H1 (cell line): ENCODE measurements at regions not wholly inside any gene's neighbourhood (a gene's known extent, or its start where the extent isn't known, plus 50 kb on each side); places are given as distances from the start of the nearest gene placed in this dataset.

Experiments used
- CTCF ChIA-PET: fragments of 300-600 bp; sonication (Branson Sonifier 250); formaldehyde crosslinking; loops from one replicate; lab custom pipeline; 2021; ENCODE audit not compliant: partially characterized antibody; lab: Charles Lee
- POLR2A ChIA-PET: fragments of 300-600 bp; sonication (Branson Sonifier 250); formaldehyde crosslinking; loops from one replicate; lab custom pipeline; 2021; ENCODE audit warnings: inconsistent platforms; ENCODE audit not compliant: partially characterized antibody; lab: Charles Lee
- DNase-seq, 2 experiments: peaks; one replicate each; pipeline versions ENCODE4 v3.0.0 to v3.0.0-alpha.2; 2010 to 2022; ENCODE audit warnings: low spot score in 2 of 2, low read depth in 1 of 2, mixed read lengths in 1 of 2
- FAIRE-seq: peaks from 2 replicates; lab custom pipeline; 2011; peaks lifted over from hg19 to GRCh38; lab: Jason Lieb, UNC
- H2AFZ ChIP-seq: 2 replicates; pipeline ENCODE4 v1.8.1; 2012; ENCODE audit warnings: low read length, inconsistent platforms
- H2AK5ac ChIP-seq: 2 replicates; pipeline ENCODE4 v1.6.1; 2013; ENCODE audit warnings: low read depth, low read length
- H2BK120ac ChIP-seq: replicated peaks from 2 replicates; pipeline ENCODE3; 2013; ENCODE audit warnings: low read depth, low read length, inconsistent platforms
- H2BK12ac ChIP-seq: 2 replicates; pipeline ENCODE4 v1.6.1; 2013; ENCODE audit warnings: low read depth, low read length
- H2BK15ac ChIP-seq: 2 replicates; pipeline ENCODE4 v1.6.1; 2013; ENCODE audit warnings: low read length
- H2BK20ac ChIP-seq: 2 replicates; pipeline ENCODE4 v1.6.1; 2013; ENCODE audit warnings: low read length
- H2BK5ac ChIP-seq: 2 replicates; pipeline ENCODE4 v1.6.1; 2013; ENCODE audit warnings: low read depth, low read length
- H3K14ac ChIP-seq: 2 replicates; pipeline ENCODE4 v1.6.1; 2013; ENCODE audit warnings: inconsistent platforms; ENCODE audit not compliant: insufficient read length
- H3K18ac ChIP-seq: 2 replicates; pipeline ENCODE4 v1.6.1; 2013; ENCODE audit warnings: low read length; ENCODE audit errors: extremely low read depth
- H3K23ac ChIP-seq: 2 replicates; pipeline ENCODE4 v1.6.1; 2013; ENCODE audit warnings: inconsistent platforms; ENCODE audit not compliant: insufficient read length
- H3K23me2 ChIP-seq: 2 replicates; pipeline ENCODE4 v1.6.1; 2013; ENCODE audit warnings: low read depth, low read length
- H3K27ac ChIP-seq: 2 replicates; pipeline ENCODE4 v1.6.1; 2011; ENCODE audit warnings: low read depth, low read length, inconsistent platforms
- H3K27me3 ChIP-seq, 4 experiments: replicated peaks in 1 of 4; 1 replicate in 1 of 4; 2 replicates in 3 of 4; pipeline versions ENCODE4 v1.6.1 to v1.8.1; 2011 to 2013; ENCODE audit warnings: low read length in 3 of 4, mild to moderate bottlenecking in 3 of 4, inconsistent platforms in 2 of 4, mixed read lengths in 2 of 4, moderate library complexity in 1 of 4; ENCODE audit not compliant: control insufficient read depth in 3 of 4, insufficient read depth in 3 of 4; ENCODE audit errors: extremely low read depth in 1 of 4
- H3K36me3 ChIP-seq, 4 experiments: 2 replicates each; pipeline versions ENCODE4 v1.6.1 to v1.8.1; 2011 to 2013; ENCODE audit warnings: mild to moderate bottlenecking in 4 of 4, low read length in 3 of 4, moderate library complexity in 2 of 4, control low read depth in 1 of 4, inconsistent platforms in 1 of 4; ENCODE audit not compliant: insufficient read depth in 4 of 4, control insufficient read depth in 2 of 4
- H3K4ac ChIP-seq: replicated peaks from 2 replicates; pipeline ENCODE3; 2013; ENCODE audit warnings: low read length, low read depth, mixed read lengths, inconsistent platforms; ENCODE audit not compliant: insufficient read length
- H3K4me1 ChIP-seq, 4 experiments: replicated peaks in 1 of 4; 1 replicate in 1 of 4; 2 replicates in 3 of 4; pipeline versions ENCODE4 v1.6.1 to v1.8.1; 2011 to 2013; ENCODE audit warnings: low read length in 3 of 4, inconsistent platforms in 2 of 4, mixed read lengths in 1 of 4; ENCODE audit not compliant: insufficient read depth in 4 of 4, control insufficient read depth in 3 of 4
- H3K4me2 ChIP-seq, 2 experiments: 2 replicates each; pipeline versions ENCODE4 v1.6.1 to v1.8.1; 2011 to 2013; ENCODE audit warnings: low read depth in 2 of 2, low read length in 2 of 2, control low read depth in 1 of 2, inconsistent platforms in 1 of 2, mild to moderate bottlenecking in 1 of 2; ENCODE audit not compliant: insufficient read depth in 1 of 2
- H3K4me3 ChIP-seq, 4 experiments: fragments of 200-600, 300-600 bp in 1 of 4; sonication (generic), shearing (Covaris generic), sonication (Bioruptor Twin) in 1 of 4; 2 replicates each; pipeline versions ENCODE4 v1.5.1 to v1.8.1; 2011 to 2016; ENCODE audit warnings: low read length in 4 of 4, low read depth in 3 of 4, control low read depth in 2 of 4, inconsistent platforms in 2 of 4, mild to moderate bottlenecking in 2 of 4, mixed read lengths in 1 of 4, moderate library complexity in 1 of 4; ENCODE audit not compliant: insufficient read depth in 2 of 4; ENCODE audit errors: extremely low read depth in 1 of 4
- H3K56ac ChIP-seq: replicated peaks from 2 replicates; pipeline ENCODE3; 2013; ENCODE audit warnings: low read depth, mild to moderate bottlenecking, mixed read lengths, low read length, inconsistent platforms; ENCODE audit not compliant: insufficient read length
- H3K79me1 ChIP-seq: 2 replicates; pipeline ENCODE4 v1.6.1; 2013; ENCODE audit warnings: low read depth, low read length, control low read depth
- H3K79me2 ChIP-seq, 2 experiments: 2 replicates each; pipeline versions ENCODE4 v1.6.1 to v1.8.1; 2012 to 2013; ENCODE audit warnings: low read length in 2 of 2, mild to moderate bottlenecking in 2 of 2, inconsistent platforms in 1 of 2; ENCODE audit not compliant: insufficient read depth in 2 of 2, control insufficient read depth in 1 of 2
- H3K9ac ChIP-seq, 4 experiments: replicated peaks in 1 of 4; 1 replicate in 1 of 4; 2 replicates in 3 of 4; pipeline versions ENCODE4 v1.6.1 to v1.8.1; 2011 to 2013; ENCODE audit warnings: low read depth in 3 of 4, low read length in 3 of 4, control low read depth in 2 of 4, mild to moderate bottlenecking in 2 of 4, moderate library complexity in 2 of 4, inconsistent platforms in 1 of 4; ENCODE audit errors: extremely low read depth in 1 of 4
- H3K9me3 ChIP-seq, 2 experiments: 2 replicates each; pipeline versions ENCODE4 v1.6.1 to v1.8.1; 2012 to 2013; ENCODE audit warnings: mild to moderate bottlenecking in 2 of 2, moderate library complexity in 2 of 2, control low read depth in 1 of 2, inconsistent platforms in 1 of 2, low read depth in 1 of 2, low read length in 1 of 2, mixed read lengths in 1 of 2; ENCODE audit not compliant: insufficient read depth in 2 of 2
- H4K20me1 ChIP-seq, 2 experiments: replicated peaks in 1 of 2; 2 replicates each; pipeline versions ENCODE3 to v1.8.1; 2011 to 2013; ENCODE audit warnings: inconsistent platforms in 2 of 2, low read length in 2 of 2, mild to moderate bottlenecking in 1 of 2; ENCODE audit not compliant: insufficient read depth in 2 of 2, control insufficient read depth in 1 of 2
- H4K5ac ChIP-seq: 2 replicates; pipeline ENCODE4 v1.6.1; 2013; ENCODE audit warnings: low read length, low read depth, mixed read lengths, inconsistent platforms; ENCODE audit not compliant: insufficient read length
- H4K8ac ChIP-seq: 2 replicates; pipeline ENCODE4 v1.8.0; 2013; ENCODE audit warnings: mild to moderate bottlenecking, moderate library complexity, low read length, inconsistent platforms; ENCODE audit not compliant: insufficient read depth; ENCODE audit errors: extremely low read depth
- H4K91ac ChIP-seq: replicated peaks from 2 replicates; pipeline ENCODE3; 2013; ENCODE audit warnings: low read length, mixed read lengths, inconsistent platforms; ENCODE audit not compliant: insufficient read length
- GTF2F1 ChIP-seq: IDR thresholded peaks from 2 replicates; pipeline ENCODE4 v1.6.1; 2012; ENCODE audit warnings: low read depth, low read length, improper control_type of control experiment, borderline replicate concordance
- HDAC2 ChIP-seq, 2 experiments: fragments of 300-600 bp in 1 of 2; sonication (generic) in 1 of 2; IDR thresholded peaks; 2 replicates each; pipeline ENCODE4 v1.6.1; 2011 to 2012; ENCODE audit warnings: low read depth in 2 of 2, low read length in 2 of 2, mild to moderate bottlenecking in 2 of 2, moderate library complexity in 2 of 2, borderline replicate concordance in 1 of 2, inconsistent platforms in 1 of 2
- KDM1A ChIP-seq: fragments of 200-600, 300-600 bp; sonication (generic); IDR thresholded peaks from 2 replicates; pipeline ENCODE4 v1.7.1; 2016; ENCODE audit warnings: mild to moderate bottlenecking, low read length, borderline replicate concordance
- PHF8 ChIP-seq: fragments of 200-600 bp; sonication (generic); conservative IDR thresholded peaks from 2 replicates; pipeline ENCODE4 v1.7.1; 2012; ENCODE audit warnings: low read depth, mild to moderate bottlenecking, inconsistent platforms, low read length, moderate library complexity
- SRF ChIP-seq: IDR thresholded peaks from 2 replicates; pipeline ENCODE4 v1.6.1; 2011; ENCODE audit warnings: mild to moderate bottlenecking, low read depth, low read length, moderate library complexity
- WGBS, 2 experiments: shearing (Covaris generic) in 1 of 2; methylation state at CpG; one replicate each; pipeline versions ENCODE4 v1.1.6 to v1.1.7; 2013 to 2015; ENCODE audit warnings: low lambda C conversion rate in 2 of 2, mixed read lengths in 2 of 2, inconsistent platforms in 1 of 2, low coverage in 1 of 2, missing lambda C conversion rate in 1 of 2; ENCODE audit not compliant: insufficient replicate concordance in 2 of 2, insufficient coverage in 1 of 2, insufficient read length in 1 of 2; ENCODE audit errors: extremely low coverage in 1 of 2, missing lambda C conversion rate in 1 of 2; 5-methylcytosine and 5-hydroxymethylcytosine counted together

DNA sequence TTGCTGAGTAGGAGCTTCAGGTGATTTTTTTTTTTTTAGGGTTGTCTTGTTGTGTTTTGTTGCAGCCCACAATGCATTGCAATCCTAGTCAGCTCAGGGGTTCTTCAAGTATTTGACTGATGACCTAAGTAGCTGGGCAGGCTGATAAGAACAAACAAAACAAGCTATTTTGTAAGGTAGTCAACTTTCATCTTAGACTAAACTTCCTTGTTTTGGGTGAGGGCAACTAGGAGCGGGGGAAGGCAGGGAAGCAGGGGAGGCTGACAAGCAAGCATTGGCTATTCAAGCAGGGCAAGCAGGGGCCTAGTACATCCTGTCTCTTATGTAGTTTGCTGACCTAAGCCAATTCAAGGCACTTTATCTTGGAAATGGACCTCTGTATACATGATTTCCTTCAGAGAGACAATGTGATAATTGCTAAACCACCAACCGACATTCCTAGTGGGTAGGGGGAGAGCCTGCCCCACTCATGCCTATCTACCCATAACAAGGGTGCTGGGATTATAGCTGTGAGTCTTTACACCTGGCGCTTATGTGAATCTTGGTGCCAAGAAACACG is 163.3 kb upstream of the PRKCQ start:
- H3K27me3 ChIP-seq, result no peaks in the 10 kb centered on the region
- no peak overlapping the region for H4K5ac ChIP-seq
- no peak overlapping the region for H3K56ac ChIP-seq
- H2BK5ac ChIP-seq, result no peak overlapping the region
- FAIRE-seq (no peak), DNase-seq (no peak)
- H3K23ac ChIP-seq, result no peak overlapping the region
- no peak overlapping the region for H3K27ac ChIP-seq
- no peaks in the 10 kb centered on the region for H3K9me3 ChIP-seq
- no peaks in the 10 kb centered on the region for H4K20me1 ChIP-seq
- no peak overlapping the region for H3K4me3 ChIP-seq
- peaks cover 0 to 7% (median 3%) of the 10 kb centered on the region in 4 experiments; a peak in 4 of 7 replicates for H3K4me1 ChIP-seq
- 91% methylated on average over 4 of the region's 4 CpGs; no CpG with 5 or more reads in 1 of the 2 experiments for WGBS, 2 experiments
- no peak overlapping the region for H2BK20ac ChIP-seq
- H3K18ac ChIP-seq, result no peak overlapping the region
- H2BK15ac ChIP-seq, result no peak overlapping the region
- no peak overlapping the region for H4K8ac ChIP-seq
- H2AFZ ChIP-seq, result 0 out of 2 replicates have a peak overlapping the region, but pooled peaks have one; percentile 1
- H3K9ac ChIP-seq, result no peak overlapping the region
- H3K79me2 ChIP-seq, result no peaks in the 10 kb centered on the region
- H3K4me2 ChIP-seq, result no peak overlapping the region
- H2BK120ac ChIP-seq, result no peak overlapping the region
- H3K36me3 ChIP-seq, result no peaks in the 10 kb centered on the region
- no peaks in the 10 kb centered on the region; the same call in 1 of the 2 replicates for H3K23me2 ChIP-seq
- H3K4ac ChIP-seq, result no peak overlapping the region
- no peak overlapping the region for H4K91ac ChIP-seq
- no peaks in the 10 kb centered on the region for H3K79me1 ChIP-seq
- ChIA-PET CTCF (no interaction called here), POLR2A (no interaction called here)
- no peak overlapping the region for H3K14ac ChIP-seq
- no peak overlapping the region for H2BK12ac ChIP-seq
- H2AK5ac ChIP-seq, result no peak overlapping the region
- TF ChIP-seq PHF8 (no peak), HDAC2 (IDR thresholded peaks at IDR 0.05; ENCODE audit: borderline replicate concordance in 1 of 2, low read depth in 2 of 2, low read length in 2 of 2) (no peak), SRF (no peak), GTF2F1 (no peak), KDM1A (no peak)
